Activated CD4-positive, alpha-beta memory T cell treated with anti-CD3 and anti-CD28 coated beads, Interleukin-2, amount 10 ng/mL, durations not matched to agents 7 days and 5 days (primary cell): ENCODE measurements at regions not wholly inside any gene's neighbourhood (a gene's known extent, or its start where the extent isn't known, plus 50 kb on each side); places are given as distances from the start of the nearest gene placed in this dataset.

Experiments used
- CTCF ChIA-PET: fragments of 350-600 bp; sonication (Branson Sonifier 250); formaldehyde crosslinking; loops from one replicate; lab custom pipeline; 2021; ENCODE audit warnings: antibody characterized with exemption, inconsistent platforms; lab: Charles Lee
- POLR2A ChIA-PET: fragments of 350-600 bp; sonication (Branson Sonifier 250); formaldehyde crosslinking; loops from one replicate; lab custom pipeline; 2021; ENCODE audit warnings: antibody characterized with exemption; lab: Charles Lee
- DNase-seq: peaks from one replicate; pipeline ENCODE4 v3.0.0-alpha.2; 2020
- H3K27ac Mint-ChIP-seq: one replicate; pipeline ENCODE4 v1.8.0; 2021; ENCODE audit warnings: mild to moderate bottlenecking, mixed read lengths
- H3K27me3 Mint-ChIP-seq: one replicate; pipeline ENCODE4 v1.8.0; 2021; ENCODE audit warnings: mixed read lengths
- H3K36me3 Mint-ChIP-seq: one replicate; pipeline ENCODE4 v1.8.0; 2021; ENCODE audit warnings: low read depth, mixed read lengths
- H3K4me1 Mint-ChIP-seq: one replicate; pipeline ENCODE4 v1.8.0; 2021; ENCODE audit warnings: mixed read lengths
- H3K4me3 Mint-ChIP-seq: one replicate; pipeline ENCODE4 v1.8.0; 2021; ENCODE audit warnings: mild to moderate bottlenecking, mixed read lengths
- H3K9me3 Mint-ChIP-seq: one replicate; pipeline ENCODE4 v1.8.0; 2021; ENCODE audit warnings: mixed read lengths

GRCh38 chr15:63434576-63435186 lies 53.0 kb upstream of the CA12 start:
- H3K4me1 Mint-ChIP-seq, result peaks cover 15% of the 10 kb centered on the region
- no peak overlapping the region for H3K4me3 Mint-ChIP-seq
- no peaks in the 10 kb centered on the region for H3K27me3 Mint-ChIP-seq
- POLR2A ChIA-PET, result no interaction called here
- no peak overlapping the region for H3K27ac Mint-ChIP-seq
- CTCF ChIA-PET, result no interaction called here
- no peaks in the 10 kb centered on the region for H3K9me3 Mint-ChIP-seq
- DNase-seq, result no peak
- H3K36me3 Mint-ChIP-seq, result no peaks in the 10 kb centered on the region

GRCh38 chr15:63435204-63435820 lies 53.7 kb upstream of the CA12 start:
- no peak for DNase-seq
- Mint-ChIP-seq H3K27ac (no peak overlapping the region), H3K36me3 (no peaks in the 10 kb centered on the region), H3K27me3 (no peaks in the 10 kb centered on the region), H3K4me3 (no peak overlapping the region), H3K9me3 (no peaks in the 10 kb centered on the region), H3K4me1 (peaks cover 21% of the 10 kb centered on the region)
- ChIA-PET POLR2A (no interaction called here), CTCF (no interaction called here)

- Mint-ChIP-seq H3K36me3 (no peaks in the 10 kb centered on the region), H3K4me1 (peaks cover 31% of the 10 kb centered on the region), H3K27me3 (no peaks in the 10 kb centered on the region), H3K27ac (peak overlapping the region; percentile 51), H3K4me3 (no peak overlapping the region), H3K9me3 (no peaks in the 10 kb centered on the region)
- CTCF ChIA-PET, result interaction anchor here (1.2 to 1.5 kb wide), 2 partner anchors 10 to 610 kb away, joined by 4 read pairs; no protein-coding TSS in a partner anchor
- POLR2A ChIA-PET, result interaction anchor here (1.0 to 1.6 kb wide), 3 partner anchors 11 to 67 kb away, joined by 3 to 5 read pairs (median 5); partner anchors contain the start of gene USP3
- DNase-seq, result no peak
These were observed 54.7 kb upstream of the CA12 start for GRCh38 chr15:63436341-63436740.

- POLR2A ChIA-PET, result interaction anchor here (1.0 to 1.6 kb wide), 5 partner anchors 10 to 396 kb away, joined by 3 to 5 read pairs (median 3); partner anchors contain the start of gene USP3
- DNase-seq, result peak; percentile 74
- H3K4me3 Mint-ChIP-seq, result no peak overlapping the region
- no peaks in the 10 kb centered on the region for H3K27me3 Mint-ChIP-seq
- H3K4me1 Mint-ChIP-seq, result peaks cover 33% of the 10 kb centered on the region
- no peaks in the 10 kb centered on the region for H3K36me3 Mint-ChIP-seq
- CTCF ChIA-PET, result interaction anchor here (0.6 to 1.5 kb wide), 4 partner anchors 8 to 610 kb away, joined by 3 to 4 read pairs (median 4); no protein-coding TSS in a partner anchor
- peak overlapping the region; percentile 51 for H3K27ac Mint-ChIP-seq
- H3K9me3 Mint-ChIP-seq, result no peaks in the 10 kb centered on the region
These were observed 55.3 kb upstream of the CA12 start for GRCh38 chr15:63436872-63437375.

- ChIA-PET CTCF (no interaction called here), POLR2A (no interaction called here)
- Mint-ChIP-seq H3K27me3 (no peaks in the 10 kb centered on the region), H3K4me1 (peaks cover 33% of the 10 kb centered on the region), H3K9me3 (no peaks in the 10 kb centered on the region), H3K4me3 (no peak overlapping the region), H3K36me3 (no peaks in the 10 kb centered on the region), H3K27ac (no peak overlapping the region)
- DNase-seq, result no peak
These were observed 58.1 kb upstream of the CA12 start for GRCh38 chr15:63439536-63440264.

- no peak overlapping the region for H3K4me3 Mint-ChIP-seq
- H3K9me3 Mint-ChIP-seq, result no peaks in the 10 kb centered on the region
- peaks cover 33% of the 10 kb centered on the region for H3K4me1 Mint-ChIP-seq
- no peaks in the 10 kb centered on the region for H3K36me3 Mint-ChIP-seq
- no peak for DNase-seq
- no peaks in the 10 kb centered on the region for H3K27me3 Mint-ChIP-seq
- CTCF ChIA-PET, result no interaction called here
- POLR2A ChIA-PET, result no interaction called here
- H3K27ac Mint-ChIP-seq, result no peak overlapping the region
These were observed 58.6 kb upstream of the CA12 start for GRCh38 chr15:63440265-63440648.

GRCh38 chr15:63440756-63441155 lies 59.1 kb upstream of the CA12 start:
- Mint-ChIP-seq H3K4me1 (peaks cover 33% of the 10 kb centered on the region), H3K4me3 (no peak overlapping the region), H3K9me3 (no peaks in the 10 kb centered on the region), H3K27me3 (no peaks in the 10 kb centered on the region), H3K27ac (peak overlapping the region; percentile 41), H3K36me3 (no peaks in the 10 kb centered on the region)
- ChIA-PET CTCF (no interaction called here), POLR2A (no interaction called here)
- no peak for DNase-seq

GRCh38 chr15:63441266-63441665 lies 59.6 kb upstream of the CA12 start:
- no peak for DNase-seq
- H3K27ac Mint-ChIP-seq, result peak overlapping the region; percentile 41
- no peak overlapping the region for H3K4me3 Mint-ChIP-seq
- H3K4me1 Mint-ChIP-seq, result peaks cover 37% of the 10 kb centered on the region
- CTCF ChIA-PET, result interaction anchor here (0.9 kb wide), 1 partner anchor 65 kb away, joined by 3 read pairs; no protein-coding TSS in a partner anchor
- no peaks in the 10 kb centered on the region for H3K9me3 Mint-ChIP-seq
- no peaks in the 10 kb centered on the region for H3K36me3 Mint-ChIP-seq
- H3K27me3 Mint-ChIP-seq, result no peaks in the 10 kb centered on the region
- POLR2A ChIA-PET, result no interaction called here

- Mint-ChIP-seq H3K27ac (no peak overlapping the region), H3K4me3 (no peak overlapping the region), H3K9me3 (no peaks in the 10 kb centered on the region), H3K27me3 (no peaks in the 10 kb centered on the region), H3K4me1 (peaks cover 36% of the 10 kb centered on the region), H3K36me3 (no peaks in the 10 kb centered on the region)
- ChIA-PET CTCF (interaction anchor here (0.6 to 0.9 kb wide), 2 partner anchors 66 to 377 kb away, joined by 3 read pairs; no protein-coding TSS in a partner anchor), POLR2A (no interaction called here)
- no peak for DNase-seq
These were observed 60.4 kb upstream of the CA12 start for GRCh38 chr15:63442080-63442479.

- Mint-ChIP-seq H3K4me3 (no peak overlapping the region), H3K27ac (no peak overlapping the region), H3K36me3 (no peaks in the 10 kb centered on the region), H3K4me1 (peaks cover 30% of the 10 kb centered on the region), H3K27me3 (no peaks in the 10 kb centered on the region), H3K9me3 (no peaks in the 10 kb centered on the region)
- ChIA-PET CTCF (interaction anchor here (1.2 kb wide), 2 partner anchors 8 to 61 kb away, joined by 3 read pairs; no protein-coding TSS in a partner anchor), POLR2A (no interaction called here)
- DNase-seq, result no peak
These were observed 59.8 kb upstream of the USP3 start for GRCh38 chr15:63444611-63445010.

GRCh38 chr15:63446255-63446654 lies 58.1 kb upstream of the USP3 start:
- Mint-ChIP-seq H3K27ac (peak overlapping the region; percentile 50), H3K9me3 (no peaks in the 10 kb centered on the region), H3K27me3 (no peaks in the 10 kb centered on the region), H3K4me1 (peaks cover 13% of the 10 kb centered on the region), H3K36me3 (no peaks in the 10 kb centered on the region), H3K4me3 (no peak overlapping the region)
- CTCF ChIA-PET, result interaction anchor here (1.1 to 1.6 kb wide), 3 partner anchors 9 to 157 kb away, joined by 3 to 6 read pairs (median 4); no protein-coding TSS in a partner anchor
- POLR2A ChIA-PET, result interaction anchor here (1.1 to 1.5 kb wide), 2 partner anchors 9 to 12 kb away, joined by 3 to 5 read pairs; no protein-coding TSS in a partner anchor
- no peak for DNase-seq

GRCh38 chr15:63447017-63447676 lies 57.2 kb upstream of the USP3 start:
- DNase-seq, result no peak
- ChIA-PET CTCF (interaction anchor here (0.5 to 1.6 kb wide), 4 partner anchors 10 to 158 kb away, joined by 3 to 6 read pairs (median 4); no protein-coding TSS in a partner anchor), POLR2A (interaction anchor here (1.5 kb wide), 1 partner anchor 10 kb away, joined by 5 read pairs; no protein-coding TSS in a partner anchor)
- Mint-ChIP-seq H3K27ac (no peak overlapping the region), H3K4me1 (peaks cover 11% of the 10 kb centered on the region), H3K9me3 (no peaks in the 10 kb centered on the region), H3K36me3 (no peaks in the 10 kb centered on the region), H3K27me3 (no peaks in the 10 kb centered on the region), H3K4me3 (no peak overlapping the region)
